Right lobe of liver (tissue), 6 donors: ENCODE measurements at regions not wholly inside any gene's neighbourhood (a gene's known extent, or its start where the extent isn't known, plus 50 kb on each side); places are given as distances from the start of the nearest gene placed in this dataset.
"Not testable (repeated sequence)": the region's sequence is repeated elsewhere in the genome, so short reads cannot be mapped to it uniquely, and the experiment has no call there.

Experiments
- ATAC-seq, 4 donors: fragments of 200-7000 bp; cut with Tn5 transposase; one replicate each; pipeline ENCODE4 v1.9.1; 2020; ENCODE audit warnings: mild to moderate bottlenecking in 4 of 4, moderate library complexity in 4 of 4
- DNase-seq, 3 donors: peaks; one replicate each; pipeline ENCODE4 v3.0.0-alpha.2; 2020
- H3K27ac ChIP-seq, 3 donors: fragments of 200-600 bp; one replicate each; pipeline ENCODE4 v1.8.0; 2022
- H3K27me3 ChIP-seq, 2 donors: fragments of 200-600 bp; one replicate each; pipeline ENCODE4 v1.8.0; 2022
- H3K36me3 ChIP-seq, 4 donors: fragments of 200-600 bp; sonication (generic) in 1 of 4; one replicate each; pipeline versions ENCODE4 v1.5.1 to v1.8.0; 2017 to 2022; ENCODE audit warnings: control low read depth in 1 of 4
- H3K4me1 ChIP-seq, 4 donors: fragments of 200-600 bp; sonication (generic) in 1 of 4; one replicate each; pipeline versions ENCODE4 v1.5.1 to v1.8.0; 2017 to 2022; ENCODE audit warnings: control low read depth in 1 of 4
- H3K4me3 ChIP-seq, 3 donors: fragments of 200-600 bp; one replicate each; pipeline ENCODE4 v1.8.0; 2022
- H3K9me3 ChIP-seq, 4 donors: fragments of 200-600 bp; sonication (generic) in 1 of 4; one replicate each; pipeline versions ENCODE4 v1.5.1 to v1.8.0; 2017 to 2022; ENCODE audit warnings: control low read depth in 1 of 4
- POLR2A ChIP-seq: fragments of 450-650 bp; IDR thresholded peaks from one replicate; pipeline ENCODE4 v1.6.1; 2017; ENCODE audit warnings: antibody characterized with exemption, mild to moderate bottlenecking
- whole genome bisulfite sequencing: methylation state at CpG from one replicate; pipeline ENCODE4 v1.1.6; 2018; ENCODE audit warnings: low coverage, low lambda C conversion rate; ENCODE audit not compliant: insufficient coverage; ENCODE audit errors: missing lambda C conversion rate; 5-methylcytosine and 5-hydroxymethylcytosine counted together
- intact Hi-C, 2 donors: fragments of 100-400 bp; cut with DNase I; formaldehyde crosslinking; loops; one replicate each; pipeline versions ENCODE4 v1.11.2 to v1.14.1; 2022
- TF ChIP-seq, protein P1 (sequence below), 4 donors: fragments of 200-600 bp in 3 of 4; fragments of 450-650 bp in 1 of 4; IDR thresholded peaks; one replicate each; pipeline versions ENCODE4 v1.5.1 to v1.8.0; 2016 to 2022; ENCODE audit warnings: antibody characterized with exemption in 4 of 4, mild to moderate bottlenecking in 2 of 4
- donor health status: DM: no; HTN: yes; CAD: no.
- donor health status: DM: no; HTN: no; CAD: no.
- donor health status: DM: no; HTN: no; CAD: no.
- donor health status: DM: no; HTN: yes; CAD: no.
- donor health status: DM: no; HTN: yes; CAD: no.

DNA sequence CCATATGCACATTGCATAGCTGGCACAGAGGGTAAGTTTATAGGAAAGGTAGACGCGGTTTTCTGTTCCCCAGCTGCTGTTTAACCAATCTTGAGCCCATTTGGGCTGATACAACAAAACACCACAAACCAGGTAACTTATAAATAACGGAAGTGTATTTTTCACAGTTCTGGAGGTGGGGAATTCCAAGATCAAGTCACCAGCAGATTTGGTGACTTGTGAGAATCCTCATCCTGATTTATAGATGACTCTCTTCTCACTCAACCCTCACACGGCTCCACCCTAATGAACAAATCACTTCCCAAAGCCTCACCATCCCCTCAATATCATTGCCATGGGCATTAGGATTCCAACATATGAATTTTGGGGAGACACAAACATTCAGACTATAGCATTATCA is 694.4 kb upstream of the NR2F2 start:
- no peak for DNase-seq

DNA sequence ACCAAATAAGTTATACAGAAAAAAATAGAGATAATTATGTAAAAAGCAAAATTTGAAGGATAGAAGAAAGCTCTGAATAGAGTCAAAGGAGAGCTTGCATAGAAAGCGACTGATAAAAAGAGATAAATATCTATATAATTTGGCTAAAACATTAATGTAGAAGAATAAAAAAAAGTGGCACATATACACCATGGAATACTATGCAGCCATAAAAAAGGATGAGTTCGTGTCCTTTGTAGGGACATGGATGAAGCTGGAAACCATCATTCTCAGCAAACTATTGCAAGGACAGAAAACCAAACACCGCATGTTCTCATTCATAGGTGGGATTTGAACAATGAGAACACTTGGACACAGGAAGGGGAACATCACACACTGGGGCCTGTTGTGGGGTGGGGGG is 693.3 kb upstream of the NR2F2 start:
- ATAC-seq, H3K36me3 ChIP-seq, H3K27ac ChIP-seq, H3K4me3 ChIP-seq, DNase-seq, H3K4me1 ChIP-seq, H3K9me3 ChIP-seq, H3K27me3 ChIP-seq, intact Hi-C loops: not testable (repeated sequence)
- WGBS: 85% methylated on average over 3 of the region's 3 CpGs

More for the DNA sequence above, 694.4 kb upstream of the NR2F2 start:
- Histone ChIP-seq H3K27me3 (no peaks in the 10 kb centered on the region), H3K4me1 (no peaks in the 10 kb centered on the region), H3K4me3 (no peak overlapping the region), H3K9me3 (no peaks in the 10 kb centered on the region), H3K36me3 (no peaks in the 10 kb centered on the region), H3K27ac (no peak overlapping the region)
- no peak for ATAC-seq
- TF ChIP-seq POLR2A: no peak
- TF ChIP-seq, protein P1, sequence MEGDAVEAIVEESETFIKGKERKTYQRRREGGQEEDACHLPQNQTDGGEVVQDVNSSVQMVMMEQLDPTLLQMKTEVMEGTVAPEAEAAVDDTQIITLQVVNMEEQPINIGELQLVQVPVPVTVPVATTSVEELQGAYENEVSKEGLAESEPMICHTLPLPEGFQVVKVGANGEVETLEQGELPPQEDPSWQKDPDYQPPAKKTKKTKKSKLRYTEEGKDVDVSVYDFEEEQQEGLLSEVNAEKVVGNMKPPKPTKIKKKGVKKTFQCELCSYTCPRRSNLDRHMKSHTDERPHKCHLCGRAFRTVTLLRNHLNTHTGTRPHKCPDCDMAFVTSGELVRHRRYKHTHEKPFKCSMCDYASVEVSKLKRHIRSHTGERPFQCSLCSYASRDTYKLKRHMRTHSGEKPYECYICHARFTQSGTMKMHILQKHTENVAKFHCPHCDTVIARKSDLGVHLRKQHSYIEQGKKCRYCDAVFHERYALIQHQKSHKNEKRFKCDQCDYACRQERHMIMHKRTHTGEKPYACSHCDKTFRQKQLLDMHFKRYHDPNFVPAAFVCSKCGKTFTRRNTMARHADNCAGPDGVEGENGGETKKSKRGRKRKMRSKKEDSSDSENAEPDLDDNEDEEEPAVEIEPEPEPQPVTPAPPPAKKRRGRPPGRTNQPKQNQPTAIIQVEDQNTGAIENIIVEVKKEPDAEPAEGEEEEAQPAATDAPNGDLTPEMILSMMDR (IDR thresholded peaks at IDR 0.05): no peak
- 52% methylated on average over 3 of the region's 4 CpGs for WGBS
- intact Hi-C loops: no loop called here

DNA sequence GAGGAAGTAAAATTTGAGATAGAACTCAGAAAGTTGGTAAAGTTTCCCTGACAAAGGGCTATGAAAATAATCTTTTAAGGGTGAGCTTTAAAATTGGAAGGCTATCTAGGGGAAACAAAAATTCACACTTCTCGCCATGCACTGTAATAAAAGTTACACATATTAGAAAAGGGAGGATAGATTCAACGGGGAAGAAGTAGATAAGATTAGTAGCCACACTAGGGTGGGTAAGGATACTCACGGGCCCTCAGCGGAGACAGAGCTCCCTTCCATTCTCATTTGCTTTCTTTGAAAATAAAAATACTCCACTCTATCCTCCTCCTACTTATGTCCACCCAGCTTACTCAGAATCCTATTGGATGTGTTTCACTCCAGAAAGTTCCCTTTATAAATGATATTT is 691.3 kb upstream of the NR2F2 start:
- intact Hi-C loops: no loop called here

DNA sequence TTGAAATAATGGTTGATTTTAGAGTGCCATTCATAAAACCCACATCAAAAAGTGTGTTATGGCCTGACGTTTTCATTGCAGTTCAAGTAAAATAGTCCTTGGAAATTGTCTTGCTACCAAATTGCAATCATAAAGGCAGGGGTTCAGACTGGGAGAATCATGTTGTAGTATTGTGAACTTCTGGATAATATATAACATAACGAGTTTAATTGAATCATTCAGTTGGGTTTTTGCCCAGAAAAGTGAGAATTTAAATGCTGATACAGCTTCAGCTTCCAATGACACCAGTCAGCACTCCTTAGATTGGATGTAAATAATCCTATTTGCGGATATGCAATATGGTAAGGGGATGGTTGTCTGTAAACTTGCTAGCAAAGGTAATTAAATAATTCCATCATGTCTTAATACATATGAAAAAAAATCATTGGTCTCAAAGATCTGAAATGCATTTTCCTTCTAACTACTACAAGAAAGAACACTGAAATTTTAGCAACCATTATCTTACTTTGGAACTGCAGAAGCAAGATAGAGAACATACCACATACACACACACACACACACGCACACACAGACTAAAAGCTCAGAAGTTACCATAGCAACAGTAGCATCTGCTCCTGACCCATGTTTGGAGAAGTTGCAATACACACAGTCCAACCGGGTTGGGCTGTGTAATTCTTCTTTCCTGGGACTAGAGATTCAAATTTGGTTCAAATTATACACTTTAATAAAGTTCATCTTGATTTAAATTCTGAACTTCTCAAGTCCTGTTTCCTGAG is 686.2 kb upstream of the NR2F2 start:
- H3K4me3 ChIP-seq: no peak overlapping the region
- no peaks in the 10 kb centered on the region for H3K27me3 ChIP-seq
- H3K9me3 ChIP-seq: no peaks in the 10 kb centered on the region
- no peak overlapping the region for H3K27ac ChIP-seq
- peaks cover 0 to 15% (median 4%) of the 10 kb centered on the region in 4 donors for H3K4me1 ChIP-seq
- TF ChIP-seq, protein P1 (IDR thresholded peaks at IDR 0.05): no peak
- no peak for TF ChIP-seq POLR2A
- no peaks in the 10 kb centered on the region for H3K36me3 ChIP-seq
- ATAC-seq (no peak), DNase-seq (no peak)
- 74% methylated on average over 5 of the region's 5 CpGs for WGBS
- intact Hi-C loops: no loop called here

More for the DNA sequence above, 691.3 kb upstream of the NR2F2 start:
- H3K4me3 ChIP-seq: no peak overlapping the region
- no peak overlapping the region for H3K27ac ChIP-seq
- DNase-seq (no peak), ATAC-seq (no peak)
- H3K36me3 ChIP-seq: no peaks in the 10 kb centered on the region
- no peaks in the 10 kb centered on the region for H3K27me3 ChIP-seq
- TF ChIP-seq POLR2A: no peak
- TF ChIP-seq, protein P1 (IDR thresholded peaks at IDR 0.05): no peak
- no peaks in the 10 kb centered on the region for H3K9me3 ChIP-seq
- H3K4me1 ChIP-seq: no peaks in the 10 kb centered on the region
- WGBS: 65% methylated on average over 4 of the region's 4 CpGs

- H3K36me3 ChIP-seq: no peaks in the 10 kb centered on the region
- DNase-seq (no peak), ATAC-seq (peak; percentile 18 to 54 (median 34))
- no peak for TF ChIP-seq POLR2A
- TF ChIP-seq, protein P1 (IDR thresholded peaks at IDR 0.05): no peak
- no peaks in the 10 kb centered on the region for H3K9me3 ChIP-seq
- no peaks in the 10 kb centered on the region for H3K27me3 ChIP-seq
- intact Hi-C loops: no loop called here
- H3K4me1 ChIP-seq: peaks cover 0 to 15% (median 4%) of the 10 kb centered on the region in 4 donors
- H3K27ac ChIP-seq: no peak overlapping the region
- 67% methylated on average over 4 of the region's 4 CpGs for WGBS
- H3K4me3 ChIP-seq: no peak overlapping the region
These were observed 684.6 kb upstream of the NR2F2 start for GRCh38 chr15:95645791-95646338.
